Lower leg skin (tissue), 3 donors: ENCODE measurements at regions not wholly inside any gene's neighbourhood (a gene's known extent, or its start where the extent isn't known, plus 50 kb on each side); places are given as distances from the start of the nearest gene placed in this dataset.

Experiments
- CTCF ChIP-seq, 3 donors: fragments of 450-650 bp; IDR thresholded peaks; one replicate each; pipeline ENCODE4 v1.5.1; 2016; ENCODE audit warnings: antibody characterized with exemption in 3 of 3, mild to moderate bottlenecking in 3 of 3, moderate library complexity in 2 of 3
- POLR2A ChIP-seq, 2 donors: fragments of 450-650 bp; IDR thresholded peaks; one replicate each; pipeline ENCODE4 v1.6.1; 2016 to 2017; ENCODE audit warnings: antibody characterized with exemption in 2 of 2, mild to moderate bottlenecking in 1 of 2, moderate library complexity in 1 of 2

- TF ChIP-seq CTCF (IDR thresholded peaks at IDR 0.05) (no peak), POLR2A (IDR thresholded peaks at IDR 0.05) (no peak)
Measured at GRCh38 chr5:159453209-159453608, 122.9 kb upstream of the IL12B start.
